Kidney epithelial cell (primary cell): ENCODE measurements at regions not wholly inside any gene's neighbourhood (a gene's known extent, or its start where the extent isn't known, plus 50 kb on each side); places are given as distances from the start of the nearest gene placed in this dataset.
"Not testable (repeated sequence)": the region's sequence is repeated elsewhere in the genome, so short reads cannot be mapped to it uniquely, and the experiment has no call there.

ENCODE experiments used
- DNase-seq: peaks from one replicate; pipeline ENCODE4 v3.0.0-alpha.2; 2010; ENCODE audit warnings: low read depth
- H3K27me3 ChIP-seq: 2 replicates; pipeline ENCODE4 v1.6.0; 2011; ENCODE audit warnings: low read length; ENCODE audit not compliant: control insufficient read depth, insufficient read depth
- H3K36me3 ChIP-seq: 2 replicates; pipeline ENCODE4 v1.5.1; 2011; ENCODE audit warnings: low read length; ENCODE audit not compliant: control insufficient read depth, insufficient read depth
- H3K4me3 ChIP-seq: 2 replicates; pipeline ENCODE4 v1.5.1; 2011; ENCODE audit warnings: low read depth, mild to moderate bottlenecking, control low read depth, low read length
- TF ChIP-seq, protein P1 (sequence below): IDR thresholded peaks from 2 replicates; pipeline ENCODE4 v1.5.1; 2011; ENCODE audit warnings: mild to moderate bottlenecking, moderate library complexity, low read length, control low read depth, inconsistent platforms; ENCODE audit not compliant: insufficient read depth, poor library complexity, severe bottlenecking

- DNase-seq, result no peak
These were observed 244.2 kb upstream of the CDH11 start for GRCh38 chr16:65365732-65366715.

GRCh38 chr16:65356721-65357120 lies 234.9 kb upstream of the CDH11 start:
- not testable (repeated sequence) for DNase-seq, H3K36me3 ChIP-seq, H3K4me3 ChIP-seq, H3K27me3 ChIP-seq

More at GRCh38 chr16:65365732-65366715, 244.2 kb upstream of the CDH11 start:
- H3K4me3 ChIP-seq, result no peak overlapping the region
- H3K36me3 ChIP-seq, result no peaks in the 10 kb centered on the region
- no peaks in the 10 kb centered on the region for H3K27me3 ChIP-seq
- TF ChIP-seq, protein P1, sequence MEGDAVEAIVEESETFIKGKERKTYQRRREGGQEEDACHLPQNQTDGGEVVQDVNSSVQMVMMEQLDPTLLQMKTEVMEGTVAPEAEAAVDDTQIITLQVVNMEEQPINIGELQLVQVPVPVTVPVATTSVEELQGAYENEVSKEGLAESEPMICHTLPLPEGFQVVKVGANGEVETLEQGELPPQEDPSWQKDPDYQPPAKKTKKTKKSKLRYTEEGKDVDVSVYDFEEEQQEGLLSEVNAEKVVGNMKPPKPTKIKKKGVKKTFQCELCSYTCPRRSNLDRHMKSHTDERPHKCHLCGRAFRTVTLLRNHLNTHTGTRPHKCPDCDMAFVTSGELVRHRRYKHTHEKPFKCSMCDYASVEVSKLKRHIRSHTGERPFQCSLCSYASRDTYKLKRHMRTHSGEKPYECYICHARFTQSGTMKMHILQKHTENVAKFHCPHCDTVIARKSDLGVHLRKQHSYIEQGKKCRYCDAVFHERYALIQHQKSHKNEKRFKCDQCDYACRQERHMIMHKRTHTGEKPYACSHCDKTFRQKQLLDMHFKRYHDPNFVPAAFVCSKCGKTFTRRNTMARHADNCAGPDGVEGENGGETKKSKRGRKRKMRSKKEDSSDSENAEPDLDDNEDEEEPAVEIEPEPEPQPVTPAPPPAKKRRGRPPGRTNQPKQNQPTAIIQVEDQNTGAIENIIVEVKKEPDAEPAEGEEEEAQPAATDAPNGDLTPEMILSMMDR, result no peak

- TF ChIP-seq, protein P1, result no peak
- DNase-seq, result no peak
- Histone ChIP-seq H3K36me3 (no peaks in the 10 kb centered on the region), H3K27me3 (no peaks in the 10 kb centered on the region), H3K4me3 (no peak overlapping the region)
These were observed 233.8 kb upstream of the CDH11 start for GRCh38 chr16:65355706-65356105.

GRCh38 chr16:65353183-65353582 lies 231.3 kb upstream of the CDH11 start:
- TF ChIP-seq, protein P1, result no peak
- no peak for DNase-seq
- Histone ChIP-seq H3K4me3 (no peak overlapping the region), H3K36me3 (no peaks in the 10 kb centered on the region), H3K27me3 (no peaks in the 10 kb centered on the region)

DNA sequence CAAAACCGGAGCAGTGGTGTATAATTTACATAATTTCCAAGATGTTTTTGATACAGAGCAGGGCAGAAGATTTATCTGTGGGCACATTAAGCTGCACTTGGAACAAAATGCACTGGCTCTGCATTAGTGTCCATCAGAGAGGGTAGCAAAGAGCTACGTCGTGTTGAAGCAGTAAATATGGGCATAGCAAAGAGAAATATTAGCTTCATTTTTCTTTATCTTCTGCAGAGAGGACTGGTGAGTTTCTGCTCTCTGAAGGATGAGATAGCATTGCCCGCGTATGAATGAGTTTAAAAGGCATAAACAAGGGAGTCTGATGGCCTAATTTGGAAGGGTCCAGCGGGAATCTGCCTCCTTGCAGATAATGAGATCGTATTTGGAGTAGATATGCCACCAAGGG lies 227.8 kb upstream of the CDH11 start:
- TF ChIP-seq, protein P1, result no peak
- Histone ChIP-seq H3K36me3 (no peaks in the 10 kb centered on the region), H3K4me3 (no peak overlapping the region), H3K27me3 (no peaks in the 10 kb centered on the region)
- no peak for DNase-seq

DNA sequence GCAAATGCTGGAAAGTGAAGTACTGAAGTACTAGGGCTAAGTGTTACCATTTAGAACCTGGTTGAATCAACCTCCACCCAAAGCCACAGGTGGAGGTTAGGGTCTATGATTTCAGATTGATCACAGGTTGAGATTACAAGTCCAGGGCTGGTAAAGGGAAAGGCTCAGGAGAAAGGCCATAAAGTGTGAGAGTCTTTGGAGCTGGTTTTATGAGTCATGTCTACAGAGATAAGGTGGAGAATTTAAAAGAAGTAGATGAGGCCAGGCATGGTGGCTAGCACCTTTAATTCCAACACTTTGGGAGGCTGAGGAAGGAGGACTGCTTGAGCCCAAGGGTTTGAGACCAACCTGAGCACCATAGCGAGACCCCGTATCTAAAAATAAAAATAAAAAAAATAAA lies 221.7 kb upstream of the CDH11 start:
- DNase-seq, result no peak
- H3K27me3 ChIP-seq, result no peaks in the 10 kb centered on the region
- TF ChIP-seq, protein P1, result no peak
- H3K4me3 ChIP-seq, result no peak overlapping the region
- no peaks in the 10 kb centered on the region for H3K36me3 ChIP-seq
